SK-N-SH (cell line): ENCODE measurements at regions not wholly inside any gene's neighbourhood (a gene's known extent, or its start where the extent isn't known, plus 50 kb on each side); places are given as distances from the start of the nearest gene placed in this dataset.

ENCODE experiments used
- CTCF ChIA-PET: fragments of 300-600, 350-600 bp; formaldehyde crosslinking; extraction: SDS; loops from one replicate; lab custom pipeline; 2021; lab: Yijun Ruan, JAX
- POLR2A ChIA-PET: fragments of 350-600 bp; sonication (Branson Sonifier 250); formaldehyde crosslinking; extraction: SDS; loops from one replicate; lab custom pipeline; 2020; ENCODE audit warnings: antibody characterized with exemption, inconsistent platforms; lab: Yijun Ruan, JAX
- DNase-seq: peaks from one replicate; pipeline ENCODE4 v3.0.0; 2012
- H2AFZ ChIP-seq: fragments of 200-600 bp; sonication (generic); 2 replicates; pipeline ENCODE4 v1.8.1; 2016; ENCODE audit warnings: antibody characterized with exemption, mild to moderate bottlenecking, low read depth
- H3F3A ChIP-seq: fragments of 200-600 bp; sonication (generic); replicated peaks from 2 replicates; pipeline ENCODE3; 2016; ENCODE audit warnings: antibody characterized with exemption, mild to moderate bottlenecking; ENCODE audit not compliant: insufficient read depth
- H3K27ac ChIP-seq, 2 experiments: fragments of 200-500 bp in 1 of 2; fragments of 200-600 bp in 1 of 2; sonication (Bioruptor generic) in 1 of 2; sonication (generic), shearing (Covaris generic) in 1 of 2; 2 replicates each; pipeline versions ENCODE4 v1.5.1 to v1.6.1; 2014 to 2016; ENCODE audit warnings: low read depth in 2 of 2, inconsistent platforms in 1 of 2, low read length in 1 of 2, mild to moderate bottlenecking in 1 of 2, mixed read lengths in 1 of 2
- H3K27me3 ChIP-seq: fragments of 200-600 bp; sonication (generic), shearing (Covaris generic); 2 replicates; pipeline ENCODE4 v1.6.1; 2016; ENCODE audit warnings: mixed run types; ENCODE audit not compliant: insufficient read depth
- H3K36me3 ChIP-seq, 2 experiments: fragments of 200-500 bp in 1 of 2; fragments of 200-600 bp in 1 of 2; sonication (Bioruptor generic) in 1 of 2; sonication (generic) in 1 of 2; replicated peaks in 1 of 2; 2 replicates each; pipeline versions ENCODE3 to v1.5.1; 2014 to 2016; ENCODE audit warnings: low read length in 1 of 2, mild to moderate bottlenecking in 1 of 2; ENCODE audit not compliant: insufficient read depth in 2 of 2, control insufficient read depth in 1 of 2
- H3K4me1 ChIP-seq, 2 experiments: fragments of 200-500 bp in 1 of 2; fragments of 200-600 bp in 1 of 2; sonication (Bioruptor generic) in 1 of 2; sonication (generic), shearing (Covaris generic) in 1 of 2; 2 replicates each; pipeline versions ENCODE4 v1.5.1 to v1.6.1; 2014 to 2016; ENCODE audit warnings: low read depth in 1 of 2, low read length in 1 of 2, mixed run types in 1 of 2; ENCODE audit not compliant: insufficient read depth in 2 of 2, control insufficient read depth in 1 of 2
- H3K4me2 ChIP-seq: fragments of 200-600 bp; sonication (generic), shearing (Covaris generic); 2 replicates; pipeline ENCODE4 v1.6.1; 2017; ENCODE audit warnings: mixed run types
- H3K4me3 ChIP-seq, 2 experiments: fragments of 200-500 bp in 1 of 2; fragments of 200-600 bp in 1 of 2; sonication (Bioruptor generic) in 1 of 2; sonication (generic), shearing (Covaris generic) in 1 of 2; 2 replicates each; pipeline versions ENCODE4 v1.5.1 to v1.8.1; 2014 to 2016; ENCODE audit warnings: low read depth in 2 of 2, inconsistent platforms in 1 of 2, low read length in 1 of 2, mild to moderate bottlenecking in 1 of 2, mixed read lengths in 1 of 2, moderate library complexity in 1 of 2
- H3K79me2 ChIP-seq: fragments of 200-600 bp; sonication (generic); 2 replicates; pipeline ENCODE4 v1.8.1; 2017; ENCODE audit warnings: mild to moderate bottlenecking; ENCODE audit not compliant: insufficient read depth
- H3K9ac ChIP-seq: fragments of 200-600 bp; sonication (generic); 2 replicates; pipeline ENCODE4 v1.6.1; 2017; ENCODE audit warnings: mixed run types
- H3K9me2 ChIP-seq: fragments of 200-600 bp; sonication (generic); 2 replicates; pipeline ENCODE4 v1.6.1; 2017; ENCODE audit warnings: mixed run types
- H3K9me3 ChIP-seq: fragments of 200-600 bp; sonication (generic); 2 replicates; pipeline ENCODE4 v1.6.1; 2017; ENCODE audit warnings: mixed run types, mild to moderate bottlenecking, moderate library complexity
- H4K20me1 ChIP-seq: fragments of 200-600 bp; sonication (generic); 2 replicates; pipeline ENCODE4 v1.6.1; 2017; ENCODE audit warnings: mild to moderate bottlenecking, mixed run types; ENCODE audit not compliant: insufficient read depth
- CHD2 ChIP-seq: fragments of 150-350 bp; IDR thresholded peaks from 2 replicates; pipeline ENCODE4 v1.6.1; 2018; ENCODE audit warnings: low read length; ENCODE audit not compliant: partially characterized antibody
- CTCF ChIP-seq: fragments of 200-600 bp; sonication (generic); IDR thresholded peaks from 2 replicates; pipeline ENCODE4 v1.6.1; 2017; ENCODE audit warnings: antibody characterized with exemption, mild to moderate bottlenecking, moderate library complexity
- EP300 ChIP-seq, 2 experiments: IDR thresholded peaks; 2 replicates each; pipeline versions ENCODE4 v1.4.0 to v1.6.1; 2012; ENCODE audit warnings: borderline replicate concordance in 1 of 2, low read depth in 1 of 2, low read length in 1 of 2
- GABPA ChIP-seq: IDR thresholded peaks from 2 replicates; pipeline ENCODE4 v1.4.0; 2012; ENCODE audit warnings: low read depth, mild to moderate bottlenecking
- IRF3 ChIP-seq: fragments of 150-350 bp; IDR thresholded peaks from 2 replicates; pipeline ENCODE4 v1.6.1; 2016; ENCODE audit warnings: mild to moderate bottlenecking, low read depth, low read length
- JUND ChIP-seq: IDR thresholded peaks from 2 replicates; pipeline ENCODE4 v1.4.0; 2012
- MEF2A ChIP-seq: IDR thresholded peaks from 2 replicates; pipeline ENCODE4 v1.4.0; 2012; ENCODE audit warnings: low read depth, borderline replicate concordance
- MXI1 ChIP-seq: IDR thresholded peaks from 2 replicates; pipeline ENCODE4 v1.6.1; 2012; ENCODE audit warnings: mild to moderate bottlenecking, low read depth, low read length, improper control_type of control experiment
- PBX3 ChIP-seq: IDR thresholded peaks from 2 replicates; pipeline ENCODE4; 2012
- RAD21 ChIP-seq: IDR thresholded peaks from 2 replicates; pipeline ENCODE4 v1.6.1; 2012; ENCODE audit warnings: mild to moderate bottlenecking, low read length
- REST ChIP-seq: IDR thresholded peaks from 2 replicates; pipeline ENCODE4 v1.6.1; 2012; ENCODE audit warnings: mild to moderate bottlenecking, low read depth, low read length, moderate library complexity
- RFX5 ChIP-seq: IDR thresholded peaks from 2 replicates; pipeline ENCODE4 v1.6.1; 2012; ENCODE audit warnings: mild to moderate bottlenecking, improper control_type of control experiment, low read length
- SIN3A ChIP-seq: IDR thresholded peaks from 2 replicates; pipeline ENCODE4 v1.6.1; 2012; ENCODE audit warnings: low read depth, mild to moderate bottlenecking, low read length, moderate library complexity, borderline replicate concordance
- TAF1 ChIP-seq: IDR thresholded peaks from 2 replicates; pipeline ENCODE4 v1.6.1; 2012; ENCODE audit warnings: low read depth, mild to moderate bottlenecking, low read length, moderate library complexity, borderline replicate concordance
- TEAD4 ChIP-seq: IDR thresholded peaks from 2 replicates; pipeline ENCODE4 v1.4.0; 2012; ENCODE audit warnings: mild to moderate bottlenecking, borderline replicate concordance; ENCODE audit not compliant: insufficient read depth
- USF2 ChIP-seq: fragments of 150-350 bp; IDR thresholded peaks from 2 replicates; pipeline ENCODE4 v1.6.1; 2017; ENCODE audit warnings: antibody characterized with exemption, low read length, low read depth, borderline replicate concordance
- YY1 ChIP-seq: IDR thresholded peaks from 2 replicates; pipeline ENCODE4 v1.4.0; 2012; ENCODE audit warnings: low read depth, mild to moderate bottlenecking
- ZBTB33 ChIP-seq: IDR thresholded peaks from 2 replicates; pipeline ENCODE4 v1.4.0; 2012; ENCODE audit warnings: low read depth, borderline replicate concordance
- WGBS: methylation state at CpG from one replicate; pipeline ENCODE4 v1.1.6; 2017; ENCODE audit warnings: low lambda C conversion rate; 5-methylcytosine and 5-hydroxymethylcytosine counted together

- Histone ChIP-seq H3K9me2 (no peaks in the 10 kb centered on the region), H3K27ac (no peak overlapping the region), H3K27me3 (no peaks in the 10 kb centered on the region), H3K4me3 (no peak overlapping the region), H3K4me1 (no peaks in the 10 kb centered on the region)
- no peak for TF ChIP-seq IRF3
- no peak for TF ChIP-seq TEAD4
- TF ChIP-seq USF2, result no peak
- TF ChIP-seq MEF2A, result no peak
- TF ChIP-seq JUND, result no peak
- TF ChIP-seq MXI1, result no peak
- no peak for TF ChIP-seq RAD21
- TF ChIP-seq CHD2, result no peak
- TF ChIP-seq TAF1, result no peak
- TF ChIP-seq ZBTB33, result no peak
- TF ChIP-seq CTCF, result no peak
- TF ChIP-seq GABPA, result no peak
- no peak for TF ChIP-seq PBX3
- no peak for TF ChIP-seq RFX5
- no peak for TF ChIP-seq YY1
- TF ChIP-seq SIN3A, result no peak
- TF ChIP-seq EP300 (IDR thresholded peaks at IDR 0.05; ENCODE audit: borderline replicate concordance in 1 of 2, low read depth in 1 of 2, low read length in 1 of 2), result no peak
- no peak for TF ChIP-seq REST
- TF ChIP-seq, all 33 proteins: peak for 0
- H3K4me2 ChIP-seq, result no peak overlapping the region
- DNase-seq, result no peak
- no peaks in the 10 kb centered on the region for H3F3A ChIP-seq
- no peaks in the 10 kb centered on the region for H3K36me3 ChIP-seq
- H2AFZ ChIP-seq, result no peak overlapping the region
- 40% methylated on average over 2 of the region's 2 CpGs for WGBS
- H4K20me1 ChIP-seq, result no peaks in the 10 kb centered on the region
- CTCF ChIA-PET, result no interaction called here
- no peaks in the 10 kb centered on the region for H3K79me2 ChIP-seq
- H3K9ac ChIP-seq, result no peak overlapping the region
- POLR2A ChIA-PET, result no interaction called here
- H3K9me3 ChIP-seq, result 0 out of 2 replicates have a peak, but pooled peaks cover 2% of the 10 kb centered on the region
These were observed 199.6 kb upstream of the CELF2 start for GRCh38 chr10:10818082-10818481.
